ENCODE measurements at regions not wholly inside any gene's neighbourhood (a gene's known extent, or its start where the extent isn't known, plus 50 kb on each side); places are given as distances from the start of the nearest gene placed in this dataset.

DNA sequence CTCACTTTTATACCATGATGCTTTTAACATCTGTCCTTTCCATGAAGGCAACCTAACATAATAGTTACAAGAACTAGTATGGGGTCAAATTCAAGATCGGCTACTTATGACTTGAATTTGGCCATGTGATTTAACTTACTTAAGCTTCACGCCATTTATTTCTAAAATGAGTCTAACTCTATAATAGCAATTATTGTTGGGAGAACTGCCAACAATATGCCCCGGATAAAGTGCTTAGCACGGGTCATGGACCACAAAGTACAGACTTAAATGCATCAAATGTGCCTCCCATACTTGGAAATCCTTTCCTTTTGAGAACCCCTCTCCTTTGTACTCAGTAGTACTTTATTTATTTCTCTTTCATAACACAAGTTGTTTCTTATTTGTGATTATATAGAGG, 1603.6 kb upstream of the GOT2 start:
- TF ChIP-seq, protein P1, sequence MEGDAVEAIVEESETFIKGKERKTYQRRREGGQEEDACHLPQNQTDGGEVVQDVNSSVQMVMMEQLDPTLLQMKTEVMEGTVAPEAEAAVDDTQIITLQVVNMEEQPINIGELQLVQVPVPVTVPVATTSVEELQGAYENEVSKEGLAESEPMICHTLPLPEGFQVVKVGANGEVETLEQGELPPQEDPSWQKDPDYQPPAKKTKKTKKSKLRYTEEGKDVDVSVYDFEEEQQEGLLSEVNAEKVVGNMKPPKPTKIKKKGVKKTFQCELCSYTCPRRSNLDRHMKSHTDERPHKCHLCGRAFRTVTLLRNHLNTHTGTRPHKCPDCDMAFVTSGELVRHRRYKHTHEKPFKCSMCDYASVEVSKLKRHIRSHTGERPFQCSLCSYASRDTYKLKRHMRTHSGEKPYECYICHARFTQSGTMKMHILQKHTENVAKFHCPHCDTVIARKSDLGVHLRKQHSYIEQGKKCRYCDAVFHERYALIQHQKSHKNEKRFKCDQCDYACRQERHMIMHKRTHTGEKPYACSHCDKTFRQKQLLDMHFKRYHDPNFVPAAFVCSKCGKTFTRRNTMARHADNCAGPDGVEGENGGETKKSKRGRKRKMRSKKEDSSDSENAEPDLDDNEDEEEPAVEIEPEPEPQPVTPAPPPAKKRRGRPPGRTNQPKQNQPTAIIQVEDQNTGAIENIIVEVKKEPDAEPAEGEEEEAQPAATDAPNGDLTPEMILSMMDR (IDR thresholded peaks at IDR 0.05): no peak
- TF ChIP-seq POLR2A (IDR thresholded peaks at IDR 0.05): no peak

Data from uterus (tissue), 2 donors.